SK-N-SH (cell line): ENCODE measurements at regions not wholly inside any gene's neighbourhood (a gene's known extent, or its start where the extent isn't known, plus 50 kb on each side); places are given as distances from the start of the nearest gene placed in this dataset.
"Not testable (repeated sequence)": the region's sequence is repeated elsewhere in the genome, so short reads cannot be mapped to it uniquely, and the experiment has no call there.

Experiments
- CTCF ChIA-PET: fragments of 300-600, 350-600 bp; formaldehyde crosslinking; extraction: SDS; loops from one replicate; lab custom pipeline; 2021; lab: Yijun Ruan, JAX
- POLR2A ChIA-PET: fragments of 350-600 bp; sonication (Branson Sonifier 250); formaldehyde crosslinking; extraction: SDS; loops from one replicate; lab custom pipeline; 2020; ENCODE audit warnings: antibody characterized with exemption, inconsistent platforms; lab: Yijun Ruan, JAX
- DNase-seq: peaks from one replicate; pipeline ENCODE4 v3.0.0; 2012
- H2AFZ ChIP-seq: fragments of 200-600 bp; sonication (generic); 2 replicates; pipeline ENCODE4 v1.8.1; 2016; ENCODE audit warnings: antibody characterized with exemption, mild to moderate bottlenecking, low read depth
- H3F3A ChIP-seq: fragments of 200-600 bp; sonication (generic); replicated peaks from 2 replicates; pipeline ENCODE3; 2016; ENCODE audit warnings: antibody characterized with exemption, mild to moderate bottlenecking; ENCODE audit not compliant: insufficient read depth
- H3K27ac ChIP-seq, 2 experiments: fragments of 200-500 bp in 1 of 2; fragments of 200-600 bp in 1 of 2; sonication (Bioruptor generic) in 1 of 2; sonication (generic), shearing (Covaris generic) in 1 of 2; 2 replicates each; pipeline versions ENCODE4 v1.5.1 to v1.6.1; 2014 to 2016; ENCODE audit warnings: low read depth in 2 of 2, inconsistent platforms in 1 of 2, low read length in 1 of 2, mild to moderate bottlenecking in 1 of 2, mixed read lengths in 1 of 2
- H3K27me3 ChIP-seq: fragments of 200-600 bp; sonication (generic), shearing (Covaris generic); 2 replicates; pipeline ENCODE4 v1.6.1; 2016; ENCODE audit warnings: mixed run types; ENCODE audit not compliant: insufficient read depth
- H3K36me3 ChIP-seq, 2 experiments: fragments of 200-500 bp in 1 of 2; fragments of 200-600 bp in 1 of 2; sonication (Bioruptor generic) in 1 of 2; sonication (generic) in 1 of 2; replicated peaks in 1 of 2; 2 replicates each; pipeline versions ENCODE3 to v1.5.1; 2014 to 2016; ENCODE audit warnings: low read length in 1 of 2, mild to moderate bottlenecking in 1 of 2; ENCODE audit not compliant: insufficient read depth in 2 of 2, control insufficient read depth in 1 of 2
- H3K4me1 ChIP-seq, 2 experiments: fragments of 200-500 bp in 1 of 2; fragments of 200-600 bp in 1 of 2; sonication (Bioruptor generic) in 1 of 2; sonication (generic), shearing (Covaris generic) in 1 of 2; 2 replicates each; pipeline versions ENCODE4 v1.5.1 to v1.6.1; 2014 to 2016; ENCODE audit warnings: low read depth in 1 of 2, low read length in 1 of 2, mixed run types in 1 of 2; ENCODE audit not compliant: insufficient read depth in 2 of 2, control insufficient read depth in 1 of 2
- H3K4me2 ChIP-seq: fragments of 200-600 bp; sonication (generic), shearing (Covaris generic); 2 replicates; pipeline ENCODE4 v1.6.1; 2017; ENCODE audit warnings: mixed run types
- H3K4me3 ChIP-seq, 2 experiments: fragments of 200-500 bp in 1 of 2; fragments of 200-600 bp in 1 of 2; sonication (Bioruptor generic) in 1 of 2; sonication (generic), shearing (Covaris generic) in 1 of 2; 2 replicates each; pipeline versions ENCODE4 v1.5.1 to v1.8.1; 2014 to 2016; ENCODE audit warnings: low read depth in 2 of 2, inconsistent platforms in 1 of 2, low read length in 1 of 2, mild to moderate bottlenecking in 1 of 2, mixed read lengths in 1 of 2, moderate library complexity in 1 of 2
- H3K79me2 ChIP-seq: fragments of 200-600 bp; sonication (generic); 2 replicates; pipeline ENCODE4 v1.8.1; 2017; ENCODE audit warnings: mild to moderate bottlenecking; ENCODE audit not compliant: insufficient read depth
- H3K9ac ChIP-seq: fragments of 200-600 bp; sonication (generic); 2 replicates; pipeline ENCODE4 v1.6.1; 2017; ENCODE audit warnings: mixed run types
- H3K9me2 ChIP-seq: fragments of 200-600 bp; sonication (generic); 2 replicates; pipeline ENCODE4 v1.6.1; 2017; ENCODE audit warnings: mixed run types
- H3K9me3 ChIP-seq: fragments of 200-600 bp; sonication (generic); 2 replicates; pipeline ENCODE4 v1.6.1; 2017; ENCODE audit warnings: mixed run types, mild to moderate bottlenecking, moderate library complexity
- H4K20me1 ChIP-seq: fragments of 200-600 bp; sonication (generic); 2 replicates; pipeline ENCODE4 v1.6.1; 2017; ENCODE audit warnings: mild to moderate bottlenecking, mixed run types; ENCODE audit not compliant: insufficient read depth
- CHD2 ChIP-seq: fragments of 150-350 bp; IDR thresholded peaks from 2 replicates; pipeline ENCODE4 v1.6.1; 2018; ENCODE audit warnings: low read length; ENCODE audit not compliant: partially characterized antibody
- RAD21 ChIP-seq: IDR thresholded peaks from 2 replicates; pipeline ENCODE4 v1.6.1; 2012; ENCODE audit warnings: mild to moderate bottlenecking, low read length
- RCOR1 ChIP-seq: fragments of 150-350 bp; IDR thresholded peaks from 2 replicates; pipeline ENCODE4 v1.6.1; 2017; ENCODE audit warnings: antibody characterized with exemption, low read length
- REST ChIP-seq: IDR thresholded peaks from 2 replicates; pipeline ENCODE4 v1.6.1; 2012; ENCODE audit warnings: mild to moderate bottlenecking, low read depth, low read length, moderate library complexity
- ZBTB33 ChIP-seq: IDR thresholded peaks from 2 replicates; pipeline ENCODE4 v1.4.0; 2012; ENCODE audit warnings: low read depth, borderline replicate concordance
- WGBS: methylation state at CpG from one replicate; pipeline ENCODE4 v1.1.6; 2017; ENCODE audit warnings: low lambda C conversion rate; 5-methylcytosine and 5-hydroxymethylcytosine counted together

GRCh38 chr20:1747953-1748577 lies 90.5 kb upstream of the SIRPG start:
- no peaks in the 10 kb centered on the region for H4K20me1 ChIP-seq
- no peak overlapping the region for H3K27ac ChIP-seq
- DNase-seq, result no peak
- H3K4me1 ChIP-seq, result peaks cover 0 to 8% of the 10 kb centered on the region in 2 experiments; a peak in 1 of 4 replicates
- H3K9ac ChIP-seq, result no peak overlapping the region
- H3K9me2 ChIP-seq, result no peaks in the 10 kb centered on the region
- 13% methylated on average over 3 of the region's 3 CpGs for WGBS
- no peak for TF ChIP-seq REST
- no peak for TF ChIP-seq RCOR1
- no peak for TF ChIP-seq RAD21
- TF ChIP-seq CHD2, result no peak
- TF ChIP-seq ZBTB33, result no peak
- no peaks in the 10 kb centered on the region for H3K9me3 ChIP-seq
- H3K79me2 ChIP-seq, result no peaks in the 10 kb centered on the region
- no peak overlapping the region for H3K4me2 ChIP-seq
- ChIA-PET CTCF (interaction anchor here (0.6 to 3.0 kb wide), 2 partner anchors 16 to 1019 kb away, joined by 3 to 18 read pairs; no protein-coding TSS in a partner anchor), POLR2A (no interaction called here)
- no peak overlapping the region for H3K4me3 ChIP-seq
- no peak overlapping the region for H2AFZ ChIP-seq
- no peaks in the 10 kb centered on the region for H3F3A ChIP-seq
- no peaks in the 10 kb centered on the region; the same call in 1 of the 2 replicates for H3K27me3 ChIP-seq
- no peaks in the 10 kb centered on the region for H3K36me3 ChIP-seq

- H3F3A ChIP-seq, H2AFZ ChIP-seq, H3K4me1 ChIP-seq, H3K4me2 ChIP-seq, POLR2A ChIA-PET, H3K9me3 ChIP-seq, CTCF ChIA-PET, H3K79me2 ChIP-seq, H3K9me2 ChIP-seq, DNase-seq, H3K9ac ChIP-seq, H4K20me1 ChIP-seq, H3K36me3 ChIP-seq, H3K4me3 ChIP-seq, H3K27me3 ChIP-seq, H3K27ac ChIP-seq: not testable (repeated sequence)
- WGBS, result 42% methylated on average over 3 of the region's 4 CpGs
These were observed 84.5 kb upstream of the SIRPG start for GRCh38 chr20:1742049-1742434.
